ENCODE measurements at regions not wholly inside any gene's neighbourhood (a gene's known extent, or its start where the extent isn't known, plus 50 kb on each side); places are given as distances from the start of the nearest gene placed in this dataset.

GRCh38 chr18:40532046-40532445 is 1423.0 kb upstream of the PIK3C3 start:
- H3K4me1 ChIP-seq, result no peaks in the 10 kb centered on the region

GRCh38 chr18:40531051-40531450 is 1424.0 kb upstream of the PIK3C3 start:
- no peak overlapping the region for H3K27ac Mint-ChIP-seq
- no peak overlapping the region for H3K9ac ChIP-seq
- TF ChIP-seq CTCF (IDR thresholded peaks at IDR 0.05) (no peak), EZH2phosphoT487 (IDR thresholded peaks at IDR 0.05) (no peak), EZH2 (IDR thresholded peaks at IDR 0.05) (no peak)
- no peak overlapping the region for H3K4me2 ChIP-seq
- H3F3A ChIP-seq (ENCODE audit: low read depth), result no peaks in the 10 kb centered on the region
- no peaks in the 10 kb centered on the region for H3K27me3 ChIP-seq
- H3K36me3 Mint-ChIP-seq, result no peaks in the 10 kb centered on the region
- H3K9me3 ChIP-seq (ENCODE audit: low read depth), result no peaks in the 10 kb centered on the region
- no peak overlapping the region for H3K4me3 Mint-ChIP-seq
- H3K27ac ChIP-seq, result no peak overlapping the region
- H3K4me1 Mint-ChIP-seq, result peaks cover 6% of the 10 kb centered on the region
- peak overlapping the region; percentile 1 for H2AFZ ChIP-seq (replicated peaks)
- DNase-seq (ENCODE audit: low spot score), result no peak
- H4K20me1 ChIP-seq (ENCODE audit: low read depth), result no peaks in the 10 kb centered on the region
- H3K79me2 ChIP-seq (ENCODE audit: low read depth), result no peaks in the 10 kb centered on the region
- no peaks in the 10 kb centered on the region for H3K36me3 ChIP-seq
- no peaks in the 10 kb centered on the region for H3K27me3 Mint-ChIP-seq (ENCODE audit: insufficient read depth, low read depth)
- H3K4me3 ChIP-seq, result no peak overlapping the region
- no peaks in the 10 kb centered on the region for H3K9me3 Mint-ChIP-seq
- no peaks in the 10 kb centered on the region for H3K4me1 ChIP-seq

More at GRCh38 chr18:40532046-40532445, 1423.0 kb upstream of the PIK3C3 start:
- H3K9me3 ChIP-seq (ENCODE audit: low read depth), result no peaks in the 10 kb centered on the region
- DNase-seq (ENCODE audit: low spot score), result no peak
- no peaks in the 10 kb centered on the region for H3K36me3 Mint-ChIP-seq
- no peak overlapping the region for H3K27ac Mint-ChIP-seq
- H3K4me1 Mint-ChIP-seq, result peaks cover 6% of the 10 kb centered on the region
- no peaks in the 10 kb centered on the region for H3K27me3 Mint-ChIP-seq (ENCODE audit: insufficient read depth, low read depth)
- H3F3A ChIP-seq (ENCODE audit: low read depth), result no peaks in the 10 kb centered on the region
- H3K4me3 ChIP-seq, result no peak overlapping the region
- no peak overlapping the region for H2AFZ ChIP-seq (replicated peaks)
- TF ChIP-seq CTCF (IDR thresholded peaks at IDR 0.05), result no peak
- TF ChIP-seq EZH2 (IDR thresholded peaks at IDR 0.05), result no peak
- TF ChIP-seq EZH2phosphoT487 (IDR thresholded peaks at IDR 0.05), result no peak
- H3K4me3 Mint-ChIP-seq, result no peak overlapping the region
- no peaks in the 10 kb centered on the region for H3K9me3 Mint-ChIP-seq
- no peaks in the 10 kb centered on the region for H3K79me2 ChIP-seq (ENCODE audit: low read depth)
- no peaks in the 10 kb centered on the region for H3K36me3 ChIP-seq
- no peaks in the 10 kb centered on the region for H4K20me1 ChIP-seq (ENCODE audit: low read depth)
- H3K4me2 ChIP-seq, result no peak overlapping the region
- no peak overlapping the region for H3K27ac ChIP-seq
- H3K9ac ChIP-seq, result no peak overlapping the region
- no peaks in the 10 kb centered on the region for H3K27me3 ChIP-seq

DNA sequence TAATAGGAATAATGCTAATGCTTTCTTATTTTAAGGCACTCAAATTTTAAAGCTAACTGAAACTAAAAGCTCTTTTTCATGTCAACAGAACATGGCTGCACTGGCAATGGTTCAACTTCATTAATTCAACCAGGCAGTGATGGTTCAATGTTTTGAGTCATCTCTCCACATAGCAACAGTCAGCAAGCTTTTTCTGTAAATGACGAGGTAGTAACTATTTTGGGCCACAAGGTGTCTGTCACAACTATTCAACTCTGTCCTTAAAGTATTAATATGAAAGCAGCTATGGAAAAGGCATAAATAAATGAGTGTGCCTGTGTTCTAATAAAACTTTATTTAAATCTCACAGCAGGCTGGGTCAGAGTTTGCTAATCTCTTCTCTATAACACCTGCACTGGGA is 1425.6 kb upstream of the PIK3C3 start:
- Histone ChIP-seq H3K4me1 (no peaks in the 10 kb centered on the region), H3K27ac (no peak overlapping the region), H3K4me2 (no peak overlapping the region), H3K79me2 (ENCODE audit: low read depth) (no peaks in the 10 kb centered on the region), H3K9me3 (ENCODE audit: low read depth) (no peaks in the 10 kb centered on the region), H3K27me3 (no peaks in the 10 kb centered on the region), H3K4me3 (no peak overlapping the region), H3K9ac (no peak overlapping the region), H4K20me1 (ENCODE audit: low read depth) (no peaks in the 10 kb centered on the region), H2AFZ (replicated peaks) (no peak overlapping the region), H3K36me3 (no peaks in the 10 kb centered on the region), H3F3A (ENCODE audit: low read depth) (no peaks in the 10 kb centered on the region)
- Mint-ChIP-seq H3K27me3 (ENCODE audit: insufficient read depth, low read depth) (no peaks in the 10 kb centered on the region), H3K4me1 (peaks cover 6% of the 10 kb centered on the region), H3K9me3 (no peaks in the 10 kb centered on the region), H3K27ac (no peak overlapping the region), H3K4me3 (no peak overlapping the region), H3K36me3 (no peaks in the 10 kb centered on the region)
- no peak for DNase-seq (ENCODE audit: low spot score)
- TF ChIP-seq CTCF (IDR thresholded peaks at IDR 0.05) (peak; percentile 44), EZH2 (IDR thresholded peaks at IDR 0.05) (no peak), EZH2phosphoT487 (IDR thresholded peaks at IDR 0.05) (no peak)
